Kidney glomerular epithelial cell (primary cell): ENCODE measurements at regions not wholly inside any gene's neighbourhood (a gene's known extent, or its start where the extent isn't known, plus 50 kb on each side); places are given as distances from the start of the nearest gene placed in this dataset.

ENCODE experiments used
- DNase-seq: peaks from one replicate; lab custom pipeline; 2025; lab: John Stamatoyannopoulos, UW

GRCh38 chr15:38886315-38887163 lies 321.9 kb upstream of the RASGRP1 start:
- peak; percentile 55 for DNase-seq

DNA sequence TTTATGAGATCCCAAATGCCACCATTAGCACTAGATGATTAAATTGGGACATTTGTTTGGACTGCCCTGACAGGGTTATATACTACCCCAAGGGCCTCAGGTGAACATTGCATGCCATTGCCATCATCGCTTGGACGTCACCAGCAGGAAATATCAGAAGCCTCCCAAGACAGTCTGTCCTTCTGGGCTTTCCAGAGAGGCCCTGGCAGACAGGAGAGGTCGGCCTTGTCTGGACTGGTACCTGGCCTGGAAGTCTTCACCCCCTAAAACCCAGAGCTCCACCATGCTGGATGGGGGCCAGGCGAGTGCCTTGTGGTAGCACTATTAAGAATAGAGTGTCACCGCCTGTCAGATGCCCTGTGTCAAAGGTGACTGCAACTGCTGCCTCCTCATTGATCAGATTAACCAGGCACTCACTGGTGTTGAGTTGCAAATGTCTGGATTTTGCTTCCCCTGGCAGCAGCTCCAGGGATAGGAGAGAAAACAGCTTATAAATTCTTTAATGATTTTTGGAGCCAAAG lies 324.1 kb upstream of the RASGRP1 start:
- DNase-seq = no peak

GRCh38 chr15:38890194-38890593 lies 325.6 kb upstream of the RASGRP1 start:
- no peak for DNase-seq

DNA sequence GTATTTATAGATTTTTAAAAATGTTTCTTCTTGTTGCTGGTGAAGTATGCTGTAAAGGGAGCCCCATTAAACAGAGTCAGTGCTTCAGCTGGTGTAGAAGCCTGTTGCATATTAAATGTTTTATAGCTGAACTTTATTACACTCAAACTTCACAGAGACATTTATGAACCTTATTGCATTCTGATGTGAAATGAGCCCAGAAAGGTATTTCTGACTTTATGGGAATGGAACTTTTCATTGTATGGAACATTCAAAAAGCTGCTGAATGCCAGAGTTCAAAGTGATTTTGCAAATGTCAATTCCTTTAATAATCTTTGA lies 329.3 kb upstream of the RASGRP1 start:
- no peak for DNase-seq

GRCh38 chr15:38894243-38894948 lies 329.8 kb upstream of the RASGRP1 start:
- DNase-seq = peak; percentile 100

DNA sequence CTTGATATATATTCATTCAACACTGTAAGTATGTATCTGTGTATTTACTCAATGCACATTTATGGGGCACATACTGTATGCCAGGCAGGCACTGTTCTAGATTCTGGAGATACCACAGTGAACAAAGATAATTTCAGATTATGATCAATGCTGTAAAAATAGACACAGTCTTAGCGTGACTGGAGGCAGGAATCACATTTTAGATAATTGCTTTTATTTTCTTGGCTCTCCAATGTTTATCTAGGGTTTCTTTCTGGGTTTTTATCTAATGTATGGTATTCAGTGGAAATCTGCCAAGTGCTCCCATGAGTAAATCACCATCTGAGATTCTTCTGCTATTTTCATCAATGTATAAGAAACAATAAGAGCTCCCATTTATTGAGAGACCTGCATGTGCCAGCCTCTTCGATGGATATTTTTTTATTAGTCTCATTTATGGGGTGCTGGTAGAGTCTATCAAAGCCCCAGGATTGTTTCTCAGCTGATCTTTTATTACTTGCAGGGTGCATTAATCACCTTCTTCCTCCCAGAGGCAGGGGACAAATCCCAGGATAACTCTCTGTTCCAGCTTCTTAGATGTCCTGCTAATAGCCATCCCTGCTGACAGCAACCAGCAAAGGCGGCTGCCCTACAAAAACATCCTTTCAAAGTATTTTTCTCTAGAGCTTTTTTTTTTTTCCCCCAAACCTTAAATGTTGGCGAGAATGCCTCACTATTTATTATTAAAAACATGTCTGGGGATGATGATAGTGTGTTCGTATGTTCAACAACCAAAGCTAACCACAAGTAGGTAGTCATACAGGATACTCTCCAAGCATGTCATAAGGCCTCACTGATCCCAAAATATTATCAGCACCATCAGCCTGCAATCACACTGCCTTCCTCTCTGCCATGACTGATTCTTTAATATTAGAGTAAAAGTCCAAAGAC lies 331.0 kb upstream of the RASGRP1 start:
- peak; percentile 51 for DNase-seq

GRCh38 chr15:38896647-38897046 lies 332.0 kb upstream of the RASGRP1 start:
- no peak for DNase-seq

- no peak for DNase-seq
These were observed 332.9 kb upstream of the RASGRP1 start for GRCh38 chr15:38897551-38897950.

DNA sequence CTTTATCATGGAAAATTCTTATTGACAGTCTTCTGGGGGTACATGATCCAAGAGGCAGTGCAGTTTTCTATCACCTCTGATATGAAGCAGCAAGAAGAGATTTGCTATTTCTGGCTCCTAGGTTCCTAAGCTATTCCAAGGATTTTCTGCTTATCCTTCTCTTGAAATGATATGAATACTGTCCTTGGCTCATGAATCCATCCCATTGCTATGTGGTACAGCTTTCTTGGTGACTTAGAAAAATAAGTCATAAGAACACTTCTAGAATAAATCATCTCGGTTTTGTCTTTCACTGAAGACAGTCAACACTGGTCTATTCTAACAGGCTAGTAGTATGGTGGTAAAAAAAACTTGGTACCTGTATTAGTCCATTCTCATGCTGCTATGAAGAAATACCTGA lies 333.6 kb upstream of the RASGRP1 start:
- no peak for DNase-seq

GRCh38 chr15:38899300-38899699 lies 334.7 kb upstream of the RASGRP1 start:
- DNase-seq = no peak

DNA sequence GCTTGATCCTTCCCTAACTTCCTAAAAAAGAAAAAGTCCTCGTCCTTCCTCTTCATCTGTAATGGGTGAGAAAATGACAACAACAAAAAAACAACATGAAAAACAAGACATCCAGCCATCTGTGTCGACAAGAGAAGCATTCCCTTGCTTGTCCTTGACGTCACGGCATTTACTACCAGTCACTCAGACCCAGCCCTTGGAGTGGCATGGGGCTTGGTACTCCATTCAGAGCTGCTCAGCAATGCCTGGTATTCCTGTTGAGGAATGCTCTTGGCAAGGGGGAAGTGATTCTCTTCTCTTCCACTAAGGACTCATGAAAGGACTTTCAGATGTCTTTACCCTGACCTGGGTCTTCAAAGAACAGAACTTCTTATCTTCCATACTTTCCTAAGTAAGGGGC lies 339.7 kb upstream of the RASGRP1 start:
- DNase-seq = no peak

GRCh38 chr15:38905632-38906031 lies 341.0 kb upstream of the RASGRP1 start:
- no peak for DNase-seq

GRCh38 chr15:38920966-38921365 lies 356.4 kb upstream of the RASGRP1 start:
- no peak for DNase-seq

DNA sequence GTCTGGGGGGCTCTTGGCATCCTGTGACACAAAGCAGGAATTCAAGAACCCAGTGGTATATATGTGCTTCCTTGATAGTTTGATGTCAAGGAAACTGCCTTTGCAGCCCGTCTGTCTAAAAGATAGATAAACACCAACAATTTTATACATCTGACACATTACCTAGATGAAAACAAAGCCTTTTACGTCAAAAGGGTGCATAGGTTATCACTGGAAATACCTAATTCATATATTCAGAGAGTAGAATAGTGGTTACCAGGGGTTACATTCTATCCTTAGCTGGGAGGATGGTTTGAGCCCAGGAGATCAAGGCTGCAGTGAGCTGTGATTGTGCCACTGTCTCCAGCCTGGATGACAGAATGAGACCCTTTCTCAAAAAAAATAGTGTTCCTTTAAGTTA lies 356.9 kb upstream of the RASGRP1 start:
- DNase-seq = no peak

- DNase-seq = no peak
These were observed 363.8 kb upstream of the RASGRP1 start for GRCh38 chr15:38928431-38928830.

DNA sequence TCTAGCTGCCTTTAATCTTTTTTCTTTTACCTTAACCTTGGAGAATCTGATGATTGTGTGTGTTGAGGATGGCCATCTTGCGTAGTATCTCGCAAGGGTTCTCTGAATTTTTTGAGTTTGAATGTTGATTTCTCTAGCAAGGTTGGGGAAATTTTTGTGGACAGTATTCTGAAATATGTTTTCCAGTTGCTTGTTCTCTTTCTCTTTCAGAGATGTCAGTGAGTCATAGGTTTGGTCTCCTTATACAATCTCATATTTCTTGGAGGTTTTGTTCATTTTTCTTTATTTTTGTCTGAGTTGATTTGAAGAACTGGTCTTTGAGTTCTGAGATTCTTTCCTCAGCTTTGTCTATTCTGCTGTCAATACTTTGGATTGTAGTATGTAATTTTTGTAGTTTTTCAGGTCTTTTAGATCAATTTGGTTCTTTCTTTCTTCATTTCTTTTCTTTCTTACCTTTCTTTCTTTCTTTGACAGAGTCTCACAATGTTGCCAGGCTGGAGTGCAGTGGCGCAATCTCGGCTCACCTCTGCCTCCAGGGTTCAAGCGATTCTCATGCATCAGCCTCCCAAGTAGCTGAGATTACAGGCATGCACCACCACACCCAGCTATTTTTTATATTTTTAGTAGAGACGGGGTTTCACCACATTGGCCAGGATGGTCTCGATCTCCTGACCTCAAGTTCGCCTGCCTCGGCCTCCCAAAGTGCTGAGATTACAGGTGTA lies 366.4 kb upstream of the RASGRP1 start:
- no peak for DNase-seq

GRCh38 chr15:38941399-38941953 lies 376.9 kb upstream of the RASGRP1 start:
- DNase-seq = peak; percentile 67

GRCh38 chr15:38944536-38944935 lies 379.9 kb upstream of the RASGRP1 start:
- peak; percentile 26 for DNase-seq

DNA sequence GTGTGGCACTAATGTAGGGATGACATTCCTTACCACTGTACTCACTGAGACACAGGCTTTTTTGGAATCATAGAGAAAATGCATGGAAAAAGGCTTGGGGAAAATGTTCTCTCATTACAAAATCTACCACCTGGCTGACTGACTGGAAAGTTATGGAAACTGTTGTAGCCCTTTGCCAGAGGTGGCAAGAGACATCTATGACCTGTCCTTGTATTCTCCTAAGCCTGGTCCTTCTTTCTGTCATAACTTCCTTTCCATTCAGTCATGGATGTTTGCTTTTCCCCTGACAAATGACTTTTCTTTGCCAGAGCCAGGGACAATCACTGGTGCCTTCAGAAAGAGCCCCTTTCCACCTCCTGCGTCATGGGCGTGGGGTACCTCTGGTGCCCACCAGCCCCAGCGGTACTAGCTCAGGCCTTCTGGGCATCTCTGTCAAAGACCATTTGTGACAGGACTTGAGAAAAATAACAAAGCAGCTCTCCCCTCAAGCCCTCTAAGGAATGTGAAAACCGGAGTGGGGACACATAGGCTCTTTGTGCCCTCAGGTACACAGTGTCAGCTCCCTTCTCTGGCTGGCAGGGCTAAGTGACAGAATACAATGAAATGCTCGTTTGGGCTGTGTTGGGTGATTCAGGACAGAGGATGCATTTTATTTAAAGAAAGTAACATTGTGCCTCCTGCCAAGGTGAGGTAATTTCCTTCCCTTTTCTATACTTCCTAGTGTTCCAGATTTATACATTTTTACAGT lies 381.1 kb upstream of the RASGRP1 start:
- DNase-seq = no peak

DNA sequence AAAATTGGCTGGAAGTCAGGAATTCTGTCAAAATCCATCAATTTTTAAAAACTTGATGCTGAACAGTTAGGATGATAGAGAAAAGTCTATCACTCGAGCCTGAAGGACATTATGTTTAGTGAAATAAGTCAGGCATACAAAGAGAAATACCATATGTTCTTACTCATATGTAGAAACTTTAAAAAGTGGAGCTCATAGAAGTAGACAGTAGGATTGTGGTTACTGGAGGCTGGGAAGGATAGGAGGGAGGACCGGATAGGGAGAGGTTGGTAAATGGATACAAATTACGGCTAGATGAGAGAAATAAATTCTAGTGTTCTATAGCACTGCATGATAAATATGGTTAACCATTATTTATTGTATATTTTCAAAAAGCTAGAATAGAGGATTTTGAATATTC lies 389.5 kb upstream of the RASGRP1 start:
- DNase-seq = no peak

DNA sequence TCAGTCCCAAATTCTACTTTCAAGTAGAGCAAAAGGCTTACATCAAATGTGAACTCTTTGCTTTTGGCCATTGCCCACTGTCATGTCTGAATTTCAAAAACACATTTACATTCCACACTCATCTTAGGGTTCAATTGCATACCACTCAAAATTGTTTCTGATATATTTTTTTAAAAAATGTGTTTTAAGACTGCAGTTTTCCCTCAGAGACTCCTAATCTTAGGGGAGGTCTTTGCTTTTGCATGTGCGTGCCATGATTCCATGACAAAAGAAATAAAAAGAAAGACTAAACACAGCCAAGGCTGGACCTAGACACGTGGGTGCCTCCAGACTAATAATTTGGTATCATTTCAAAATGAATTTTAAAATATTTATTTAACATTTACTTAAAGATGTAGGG lies 396.8 kb upstream of the RASGRP1 start:
- no peak for DNase-seq
